Activated CD8-positive, alpha-beta T cell treated with anti-CD3 and anti-CD28 coated beads for 36 hours (primary cell): ENCODE measurements at regions not wholly inside any gene's neighbourhood (a gene's known extent, or its start where the extent isn't known, plus 50 kb on each side); places are given as distances from the start of the nearest gene placed in this dataset.

Experiments
- ATAC-seq: fragments of 200-7000 bp; cut with Tn5 transposase; one replicate; pipeline ENCODE4 v1.10.0; 2021; ENCODE audit warnings: mild to moderate bottlenecking, moderate library complexity
- CTCF ChIA-PET: fragments of 350-600 bp; sonication (Branson Sonifier 250); formaldehyde crosslinking; loops from one replicate; lab custom pipeline; 2021; ENCODE audit warnings: antibody characterized with exemption; lab: Charles Lee
- POLR2A ChIA-PET: fragments of 350-600 bp; sonication (Branson Sonifier 250); formaldehyde crosslinking; loops from one replicate; lab custom pipeline; 2021; ENCODE audit warnings: antibody characterized with exemption; lab: Charles Lee
- DNase-seq: peaks from one replicate; pipeline ENCODE4 v3.0.0-alpha.2; 2020
- H3K27ac Mint-ChIP-seq: one replicate; pipeline ENCODE4 v1.8.0; 2021; ENCODE audit warnings: mild to moderate bottlenecking, mixed read lengths
- H3K27me3 Mint-ChIP-seq: one replicate; pipeline ENCODE4 v1.8.0; 2021; ENCODE audit warnings: mixed read lengths
- H3K36me3 Mint-ChIP-seq: one replicate; pipeline ENCODE4 v1.8.0; 2021; ENCODE audit warnings: low read depth, mixed read lengths
- H3K4me1 Mint-ChIP-seq: one replicate; pipeline ENCODE4 v1.8.0; 2021; ENCODE audit warnings: low read depth, mixed read lengths
- H3K4me3 Mint-ChIP-seq: one replicate; pipeline ENCODE4 v1.8.0; 2021; ENCODE audit warnings: mild to moderate bottlenecking, moderate library complexity, mixed read lengths
- H3K9me3 Mint-ChIP-seq: one replicate; pipeline ENCODE4 v1.8.0; 2021; ENCODE audit warnings: mixed read lengths
- CTCF ChIP-seq: fragments of 200-600 bp; IDR thresholded peaks from one replicate; pipeline ENCODE4 v1.8.0; 2022; ENCODE audit warnings: antibody characterized with exemption, mild to moderate bottlenecking
- intact Hi-C: fragments of 100-400 bp; cut with micrococcal nuclease; formaldehyde crosslinking; loops from one replicate; pipeline ENCODE4 v1.10.0; 2022

GRCh38 chr2:120869036-120869729, 133.5 kb downstream of the GLI2 start:
- Mint-ChIP-seq H3K4me1 (no peaks in the 10 kb centered on the region), H3K4me3 (no peak overlapping the region), H3K27me3 (peaks cover 23% of the 10 kb centered on the region), H3K9me3 (no peaks in the 10 kb centered on the region), H3K27ac (no peak overlapping the region), H3K36me3 (no peaks in the 10 kb centered on the region)
- ChIA-PET CTCF (no interaction called here), POLR2A (no interaction called here)
- DNase-seq, result no peak
- intact Hi-C loops, result no loop called here
- no peak for TF ChIP-seq CTCF
- ATAC-seq, result no peak

GRCh38 chr2:120869730-120870466, 134.2 kb downstream of the GLI2 start:
- POLR2A ChIA-PET, result no interaction called here
- intact Hi-C loops, result no loop called here
- CTCF ChIA-PET, result no interaction called here
- DNase-seq, result no peak
- no peak for ATAC-seq
- peaks cover 23% of the 10 kb centered on the region for H3K27me3 Mint-ChIP-seq
- no peak overlapping the region for H3K27ac Mint-ChIP-seq
- no peak for TF ChIP-seq CTCF
- H3K36me3 Mint-ChIP-seq, result no peaks in the 10 kb centered on the region
- no peaks in the 10 kb centered on the region for H3K4me1 Mint-ChIP-seq
- H3K9me3 Mint-ChIP-seq, result no peaks in the 10 kb centered on the region
- no peak overlapping the region for H3K4me3 Mint-ChIP-seq

- ChIA-PET POLR2A (no interaction called here), CTCF (no interaction called here)
- Mint-ChIP-seq H3K27ac (no peak overlapping the region), H3K4me1 (no peaks in the 10 kb centered on the region), H3K4me3 (no peak overlapping the region), H3K36me3 (no peaks in the 10 kb centered on the region), H3K27me3 (peaks cover 23% of the 10 kb centered on the region), H3K9me3 (no peaks in the 10 kb centered on the region)
- intact Hi-C loops, result no loop called here
- ATAC-seq (no peak), DNase-seq (no peak)
- TF ChIP-seq CTCF, result no peak
Measured at GRCh38 chr2:120870467-120870788, 134.8 kb downstream of the GLI2 start.

GRCh38 chr2:120871016-120871635, 135.5 kb downstream of the GLI2 start:
- H3K27me3 Mint-ChIP-seq, result peaks cover 22% of the 10 kb centered on the region
- H3K4me3 Mint-ChIP-seq, result no peak overlapping the region
- H3K9me3 Mint-ChIP-seq, result no peaks in the 10 kb centered on the region
- no peak overlapping the region for H3K27ac Mint-ChIP-seq
- H3K36me3 Mint-ChIP-seq, result no peaks in the 10 kb centered on the region
- no peak for TF ChIP-seq CTCF
- ATAC-seq, result no peak
- DNase-seq, result no peak
- H3K4me1 Mint-ChIP-seq, result no peaks in the 10 kb centered on the region
- CTCF ChIA-PET, result no interaction called here
- POLR2A ChIA-PET, result interaction anchor here (1.2 kb wide), 1 partner anchor 49 kb away, joined by 3 read pairs; no protein-coding TSS in a partner anchor
- intact Hi-C loops, result no loop called here
